OCI-LY1 (cell line): ENCODE measurements at regions not wholly inside any gene's neighbourhood (a gene's known extent, or its start where the extent isn't known, plus 50 kb on each side); places are given as distances from the start of the nearest gene placed in this dataset.

Experiments
- H2AFZ ChIP-seq: fragments of 200-600 bp; sonication (generic), shearing (Covaris generic); 2 replicates; pipeline ENCODE4 v1.6.0; 2014; ENCODE audit warnings: antibody characterized with exemption, mild to moderate bottlenecking, low read length
- H3F3A ChIP-seq: fragments of 200-600 bp; sonication (generic), shearing (Covaris generic); 2 replicates; pipeline ENCODE4 v1.6.0; 2014; ENCODE audit warnings: mild to moderate bottlenecking, antibody characterized with exemption, low read length, moderate library complexity; ENCODE audit not compliant: insufficient read depth
- H3K27ac ChIP-seq: fragments of 200-600 bp; sonication (generic); 2 replicates; pipeline ENCODE4 v1.5.1; 2014; ENCODE audit warnings: low read length, mixed run types, mild to moderate bottlenecking, low read depth; ENCODE audit not compliant: poor library complexity, severe bottlenecking
- H3K27me3 ChIP-seq: fragments of 200-600 bp; sonication (generic); 2 replicates; pipeline ENCODE4 v1.6.0; 2014; ENCODE audit warnings: antibody characterized with exemption, mild to moderate bottlenecking, low read length, moderate library complexity; ENCODE audit not compliant: insufficient read depth
- H3K36me3 ChIP-seq: fragments of 200-600 bp; sonication (generic); 2 replicates; pipeline ENCODE4 v1.6.1; 2014; ENCODE audit warnings: mild to moderate bottlenecking, antibody characterized with exemption, low read length, moderate library complexity, mixed read lengths; ENCODE audit not compliant: insufficient read depth
- H3K4me1 ChIP-seq: fragments of 200-600 bp; sonication (generic); 2 replicates; pipeline ENCODE4 v1.5.1; 2014; ENCODE audit warnings: mild to moderate bottlenecking, low read length, moderate library complexity; ENCODE audit not compliant: insufficient read depth, severe bottlenecking
- H3K4me2 ChIP-seq: fragments of 200-600 bp; sonication (generic), shearing (Covaris generic); 2 replicates; pipeline ENCODE4 v1.6.1; 2014; ENCODE audit warnings: low read length
- H3K4me3 ChIP-seq: fragments of 200-600 bp; sonication (generic); 2 replicates; pipeline ENCODE4 v1.5.1; 2014; ENCODE audit warnings: low read length, low read depth, mild to moderate bottlenecking, mixed read lengths; ENCODE audit not compliant: poor library complexity, severe bottlenecking
- H3K79me2 ChIP-seq: fragments of 200-600 bp; shearing (Covaris generic); 2 replicates; pipeline ENCODE4 v1.6.1; 2016; ENCODE audit warnings: mixed run types, low read length, mixed read lengths; ENCODE audit not compliant: insufficient read depth
- H3K9ac ChIP-seq: fragments of 200-600 bp; sonication (generic), shearing (Covaris generic); 2 replicates; pipeline ENCODE4 v1.6.1; 2014; ENCODE audit warnings: mild to moderate bottlenecking, low read length, mixed read lengths
- H3K9me2 ChIP-seq: fragments of 200-600 bp; sonication (generic), shearing (Covaris generic); 2 replicates; pipeline ENCODE4 v1.6.1; 2014; ENCODE audit warnings: low read depth, mild to moderate bottlenecking, low read length, mixed read lengths
- H3K9me3 ChIP-seq: fragments of 200-600 bp; shearing (Covaris generic); 2 replicates; pipeline ENCODE4 v1.6.1; 2014; ENCODE audit warnings: low read length, mixed read lengths
- H4K20me1 ChIP-seq: fragments of 200-600 bp; sonication (generic), shearing (Covaris generic); 2 replicates; pipeline ENCODE4 v1.6.0; 2016; ENCODE audit warnings: mild to moderate bottlenecking, low read length; ENCODE audit not compliant: insufficient read depth
- CTCF ChIP-seq: fragments of 200-600 bp; sonication (generic), shearing (Covaris generic); IDR thresholded peaks from 2 replicates; pipeline ENCODE4 v1.5.1; 2017; ENCODE audit warnings: mild to moderate bottlenecking, antibody characterized with exemption, low read length, moderate library complexity, mixed read lengths
- EZH2 ChIP-seq: fragments of 200-600 bp; sonication (generic), shearing (Covaris generic); IDR thresholded peaks from 2 replicates; pipeline ENCODE4 v1.8.0; 2017; ENCODE audit warnings: borderline replicate concordance, mixed run types, mild to moderate bottlenecking, antibody characterized with exemption, low read length, moderate library complexity, mixed read lengths

GRCh38 chr19:23810496-23810895 is 51.8 kb upstream of the ZNF681 start:
- no peak overlapping the region for H3K27ac ChIP-seq
- H3K4me3 ChIP-seq: no peak overlapping the region
- no peaks in the 10 kb centered on the region for H3K27me3 ChIP-seq
- H3K9ac ChIP-seq: no peak overlapping the region
- H4K20me1 ChIP-seq: no peaks in the 10 kb centered on the region
- no peaks in the 10 kb centered on the region for H3K9me3 ChIP-seq
- H3K36me3 ChIP-seq: peaks cover 8% of the 10 kb centered on the region
- no peaks in the 10 kb centered on the region for H3K4me1 ChIP-seq
- no peak overlapping the region for H3K4me2 ChIP-seq
- TF ChIP-seq CTCF: no peak
- no peak for TF ChIP-seq EZH2
- no peaks in the 10 kb centered on the region for H3F3A ChIP-seq
- H3K79me2 ChIP-seq: no peaks in the 10 kb centered on the region
- H3K9me2 ChIP-seq: no peaks in the 10 kb centered on the region
- H2AFZ ChIP-seq: no peak overlapping the region
